GM12892 (cell line): ENCODE measurements at regions not wholly inside any gene's neighbourhood (a gene's known extent, or its start where the extent isn't known, plus 50 kb on each side); places are given as distances from the start of the nearest gene placed in this dataset.

ENCODE experiments used
- POLR2A ChIP-seq: IDR thresholded peaks from 2 replicates; pipeline ENCODE4 v1.6.1; 2011; ENCODE audit warnings: low read depth, low read length, control low read depth
- POLR2AphosphoS5 ChIP-seq: IDR thresholded peaks from 2 replicates; pipeline ENCODE4 v1.6.1; 2011; ENCODE audit warnings: low read depth, low read length, control low read depth
- TAF1 ChIP-seq: IDR thresholded peaks from 2 replicates; pipeline ENCODE4 v1.6.1; 2011; ENCODE audit warnings: low read depth, mild to moderate bottlenecking, control low read depth, low read length, borderline replicate concordance

- no peak for TF ChIP-seq POLR2A
- no peak for TF ChIP-seq POLR2AphosphoS5
- no peak for TF ChIP-seq TAF1
Observed at GRCh38 chr3:39671600-39671999, 137.8 kb upstream of the MYRIP start.
